Umbilical cord (tissue), 1 donor: ENCODE measurements at regions not wholly inside any gene's neighbourhood (a gene's known extent, or its start where the extent isn't known, plus 50 kb on each side); places are given as distances from the start of the nearest gene placed in this dataset.

ENCODE experiments used
- DNase-seq: peaks from one replicate; pipeline ENCODE4 v3.0.0-alpha.2; 2015; ENCODE audit warnings: low spot score

DNA sequence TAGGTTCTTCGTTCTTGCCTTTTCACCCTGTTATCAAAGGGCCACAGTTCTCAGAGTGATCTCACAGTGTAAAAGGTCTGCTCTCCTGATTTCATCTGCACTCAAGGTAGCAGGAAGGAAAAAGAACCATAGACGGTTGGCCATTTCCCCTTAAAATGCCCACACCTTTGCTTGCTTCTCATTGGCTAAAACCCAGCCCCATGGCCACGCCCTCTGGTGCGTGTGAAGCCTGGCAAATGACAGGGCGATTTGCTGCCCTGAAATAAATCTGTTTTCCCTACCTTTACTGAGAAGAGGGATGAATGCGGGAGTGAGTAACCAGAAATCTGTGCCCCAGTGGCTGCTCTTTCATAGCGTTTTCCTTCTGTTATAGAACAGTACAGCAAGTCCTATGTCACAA lies 269.3 kb downstream of the POU4F1 start:
- no peak for DNase-seq

DNA sequence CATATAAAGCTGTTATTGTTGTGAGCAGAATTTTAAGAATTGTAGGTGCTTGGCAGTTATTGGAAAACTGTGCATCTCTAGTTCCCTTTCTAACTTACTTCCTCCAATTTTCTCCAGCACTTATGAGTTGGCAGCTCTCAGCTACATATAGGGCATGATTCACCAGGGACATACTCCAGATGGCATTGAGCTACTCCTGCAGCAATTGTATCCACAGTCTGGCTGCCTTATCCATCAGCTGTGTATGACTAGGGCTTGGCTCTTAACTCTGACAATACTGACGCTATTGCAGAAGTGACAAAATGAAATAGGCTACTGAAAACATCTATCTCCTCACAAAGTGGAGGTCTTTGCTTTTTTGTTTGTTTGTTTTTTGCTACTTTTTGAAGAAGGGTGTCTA lies 276.7 kb downstream of the POU4F1 start:
- no peak for DNase-seq

DNA sequence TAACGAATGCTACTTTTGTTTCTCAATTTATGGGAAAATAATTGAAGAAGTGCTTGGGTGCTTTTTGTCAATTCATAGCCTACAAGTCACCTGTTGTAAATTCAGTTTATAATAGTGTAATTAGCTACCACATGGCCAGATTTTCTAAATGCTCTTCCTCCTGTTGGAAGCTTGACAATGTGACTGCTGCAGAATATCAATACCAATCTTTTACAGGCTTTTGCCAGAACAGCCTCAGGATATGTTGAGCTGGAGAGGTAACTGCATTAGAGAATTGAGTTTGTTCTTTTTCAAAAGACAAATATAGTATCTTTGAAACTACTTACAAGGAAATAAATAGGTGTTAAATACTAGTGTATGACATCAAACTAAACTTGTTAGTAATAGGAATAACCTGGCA lies 277.8 kb downstream of the POU4F1 start:
- DNase-seq, result no peak

DNA sequence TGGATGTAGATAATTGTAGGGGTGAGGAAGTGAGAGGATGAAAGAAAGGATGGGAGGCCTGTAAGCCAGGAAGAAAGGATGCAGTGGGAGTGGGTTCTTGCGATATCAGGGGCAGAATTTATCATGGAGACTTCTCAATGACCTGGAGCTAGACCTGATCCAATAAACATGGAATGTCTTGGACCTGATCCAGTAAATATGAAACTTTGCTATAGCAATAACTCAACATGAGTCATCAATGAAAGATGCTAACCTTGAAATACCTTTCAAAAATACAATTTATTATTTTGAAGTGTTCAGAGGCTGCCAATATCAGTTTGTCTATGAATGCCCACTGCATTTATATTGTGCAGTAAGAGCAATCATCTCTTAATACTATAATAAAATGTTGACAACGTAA lies 279.5 kb downstream of the POU4F1 start:
- DNase-seq, result no peak

DNA sequence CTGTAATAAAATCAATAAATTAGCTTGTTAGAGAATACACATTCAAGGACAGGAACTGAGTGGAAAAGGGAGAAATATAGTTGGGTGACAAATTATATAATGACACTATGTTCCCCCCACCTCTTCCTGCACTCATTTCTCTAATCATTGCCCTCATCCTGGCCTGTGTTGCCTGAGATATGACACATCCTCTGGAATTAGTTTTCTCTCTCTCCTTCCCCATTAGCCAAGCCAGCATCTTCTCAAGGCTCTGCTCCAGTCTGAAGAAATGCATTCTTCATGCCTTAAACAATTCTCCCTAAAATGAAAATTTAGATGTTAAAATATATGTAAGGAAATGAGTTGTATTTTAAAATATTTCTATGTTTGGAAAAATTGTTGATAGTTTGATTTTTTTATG lies 280.3 kb downstream of the POU4F1 start:
- no peak for DNase-seq

DNA sequence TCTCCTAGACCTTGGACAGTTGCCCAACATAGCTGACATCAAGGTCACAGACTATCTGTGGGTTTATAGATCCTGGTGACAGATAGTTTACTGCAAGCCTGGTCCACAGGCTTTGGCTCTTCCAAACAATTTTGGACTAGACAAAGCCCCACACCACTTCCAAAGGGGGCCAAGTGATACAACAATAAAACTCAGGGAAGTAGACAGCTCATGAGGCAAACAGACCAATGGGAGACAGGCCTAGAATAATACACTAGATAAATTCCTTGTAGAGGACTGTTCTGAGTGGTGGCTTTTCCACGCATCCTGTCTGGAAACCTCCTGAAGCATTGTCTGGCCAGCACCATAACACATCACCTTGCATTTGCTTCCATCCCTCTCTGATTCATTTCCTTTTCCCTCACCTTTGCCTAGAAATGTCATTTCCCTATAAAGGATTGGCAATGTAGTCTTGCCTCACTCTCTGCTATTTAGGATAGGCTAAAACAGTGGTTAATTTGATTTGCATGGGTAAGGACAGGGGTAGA lies 284.2 kb downstream of the POU4F1 start:
- DNase-seq, result no peak

DNA sequence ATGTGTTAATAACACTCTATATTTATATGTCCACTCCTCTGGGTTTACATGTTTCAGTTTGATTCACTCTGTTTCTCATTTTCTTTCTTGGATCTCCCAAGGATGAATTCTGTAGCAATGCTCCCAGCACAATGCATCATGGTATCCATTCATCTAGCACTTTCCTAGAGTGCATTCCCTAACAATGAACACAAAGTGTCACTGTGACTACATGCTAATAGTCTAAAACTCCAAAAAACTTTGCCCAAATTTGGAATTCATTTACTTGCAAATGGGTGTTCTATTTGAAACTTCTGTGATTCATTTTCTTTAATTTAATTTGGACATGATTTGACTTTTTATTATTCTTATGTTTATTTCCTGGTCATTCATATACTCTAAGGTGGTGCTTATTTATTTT lies 286.3 kb downstream of the POU4F1 start:
- DNase-seq, result peak; percentile 13

DNA sequence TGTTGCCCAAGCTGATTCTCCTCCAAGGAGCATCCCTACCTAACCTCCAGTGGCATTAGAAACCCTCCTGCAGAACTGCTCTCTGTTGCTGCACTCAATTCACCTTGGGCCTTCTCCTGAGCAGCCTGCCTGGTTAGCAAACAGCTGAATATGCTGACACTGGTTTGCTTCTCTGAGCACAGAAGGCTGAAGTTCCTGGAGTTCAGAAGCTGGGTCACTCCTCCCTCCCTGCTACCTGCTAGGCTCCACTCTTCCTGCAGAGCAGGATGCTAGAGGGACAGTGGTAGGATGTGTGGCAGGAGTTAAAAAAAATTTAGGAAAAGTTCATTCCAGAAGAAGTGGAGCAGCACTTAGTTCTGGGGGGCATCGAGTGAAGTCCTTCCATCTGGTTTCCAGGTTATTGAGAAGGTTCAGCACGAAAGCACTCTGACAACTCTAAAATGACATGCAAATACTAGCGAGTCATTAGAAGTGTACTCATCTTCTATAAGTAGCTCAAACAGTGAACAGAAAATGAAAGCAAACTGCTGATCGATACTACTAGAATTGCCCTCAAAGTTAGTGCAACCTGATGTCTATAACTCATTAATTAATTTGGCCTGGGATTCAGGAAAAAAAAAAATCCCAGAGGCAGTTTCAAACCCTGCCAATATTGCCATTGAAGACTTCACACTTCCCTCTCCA lies 293.7 kb downstream of the POU4F1 start:
- no peak for DNase-seq

DNA sequence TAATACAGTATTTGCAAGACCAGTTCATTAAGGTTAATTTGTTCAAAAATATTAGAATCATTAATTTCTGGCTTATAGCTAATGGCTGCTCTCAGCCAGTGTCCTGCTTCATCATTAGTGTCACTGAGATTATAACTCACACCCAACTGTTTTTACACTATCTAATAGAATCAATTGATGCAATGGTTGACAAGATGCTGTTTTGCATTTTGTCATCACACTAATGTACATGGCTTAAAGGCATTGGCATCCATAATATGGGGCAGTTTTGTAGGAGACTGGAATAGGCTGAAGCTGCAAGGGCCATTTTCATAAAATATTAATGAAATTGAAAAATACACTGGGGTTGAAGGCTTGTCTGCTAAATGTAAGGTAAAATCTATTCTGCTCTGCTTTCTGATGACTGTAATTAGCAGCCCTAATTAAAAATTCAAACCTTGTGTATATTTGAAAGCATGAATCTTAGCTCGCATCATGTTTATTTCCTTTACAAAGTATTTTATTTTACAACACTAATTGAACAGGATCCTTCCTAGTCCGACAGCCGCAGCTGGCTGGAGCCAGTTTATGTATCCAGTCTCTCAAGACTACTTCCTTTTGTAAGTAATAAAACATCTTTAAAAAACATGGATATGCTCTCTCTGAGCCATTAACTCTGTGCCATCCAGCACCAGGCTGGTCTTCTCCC lies 296.7 kb downstream of the POU4F1 start:
- DNase-seq, result no peak

DNA sequence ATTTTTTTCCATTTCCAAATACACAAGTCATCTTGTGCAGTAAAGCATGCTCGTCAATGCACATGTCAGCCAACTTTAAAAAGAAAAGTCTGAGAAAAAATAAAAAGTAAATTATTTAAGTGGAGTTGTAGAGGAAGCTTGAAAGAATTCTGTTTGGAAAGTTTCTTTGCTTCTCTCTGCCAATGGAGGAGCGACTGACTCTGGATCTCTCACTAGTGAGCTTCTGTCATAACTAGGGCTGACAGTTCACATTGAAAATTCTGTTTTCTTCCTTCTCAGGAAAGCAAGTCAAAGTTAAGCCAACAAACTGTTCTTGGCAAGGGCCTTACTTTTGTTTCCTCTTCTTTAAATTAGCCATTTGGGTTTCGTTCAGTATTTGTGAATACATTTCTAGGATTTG lies 298.2 kb downstream of the POU4F1 start:
- DNase-seq, result no peak

DNA sequence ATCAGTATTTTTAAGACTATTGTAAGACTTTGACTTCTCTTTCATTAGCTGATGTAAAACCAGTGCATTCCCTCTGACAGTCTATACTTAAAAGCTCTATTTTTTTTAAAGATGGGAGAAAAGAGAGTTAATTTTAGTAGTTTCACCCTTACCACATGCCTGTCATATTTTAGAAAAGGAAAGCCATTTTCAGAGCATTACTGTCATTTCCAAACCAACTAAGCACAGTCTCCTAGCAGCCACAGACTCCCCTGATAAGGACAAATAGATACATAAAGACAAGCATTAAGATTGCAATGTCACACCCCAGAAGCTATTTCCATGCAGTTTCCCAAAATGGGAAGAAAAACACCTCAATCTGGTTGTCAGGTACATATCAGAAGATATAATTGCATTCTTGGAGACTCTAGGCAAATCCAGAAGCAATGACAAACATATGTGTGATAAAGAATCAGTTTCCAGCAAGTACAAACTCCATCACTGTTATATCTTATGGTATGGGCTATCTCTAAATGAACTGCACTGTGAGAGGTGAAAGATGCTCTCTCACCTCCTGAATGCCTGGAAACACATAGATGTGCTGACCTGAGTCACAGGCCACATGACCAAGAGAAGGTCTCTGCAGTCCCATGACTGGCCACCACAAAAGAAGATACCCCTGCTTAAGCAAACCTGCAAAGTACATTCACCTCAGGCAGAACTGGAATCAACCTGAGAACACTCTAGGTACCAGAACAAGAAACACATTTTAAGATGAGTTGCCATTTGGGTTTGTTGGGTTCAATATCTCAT lies 303.3 kb downstream of the POU4F1 start:
- no peak for DNase-seq

DNA sequence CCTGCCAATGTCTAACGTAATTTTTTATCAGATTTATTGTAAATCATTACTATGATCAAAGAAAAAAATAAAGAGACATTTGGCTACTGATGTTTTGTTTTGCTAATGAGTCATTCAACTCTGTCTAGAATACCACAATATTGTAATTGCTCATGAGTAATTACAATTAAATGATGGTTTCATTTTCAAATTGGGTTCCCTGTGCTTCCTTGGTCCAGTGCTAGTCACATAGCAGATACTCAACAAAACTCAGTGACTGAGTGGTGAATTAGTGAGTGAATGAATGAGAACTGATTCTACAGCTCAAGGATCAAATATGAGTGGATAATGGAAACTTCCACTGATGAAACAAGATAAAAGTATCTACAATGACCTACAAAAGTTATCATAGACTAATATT lies 304.7 kb downstream of the POU4F1 start:
- no peak for DNase-seq

DNA sequence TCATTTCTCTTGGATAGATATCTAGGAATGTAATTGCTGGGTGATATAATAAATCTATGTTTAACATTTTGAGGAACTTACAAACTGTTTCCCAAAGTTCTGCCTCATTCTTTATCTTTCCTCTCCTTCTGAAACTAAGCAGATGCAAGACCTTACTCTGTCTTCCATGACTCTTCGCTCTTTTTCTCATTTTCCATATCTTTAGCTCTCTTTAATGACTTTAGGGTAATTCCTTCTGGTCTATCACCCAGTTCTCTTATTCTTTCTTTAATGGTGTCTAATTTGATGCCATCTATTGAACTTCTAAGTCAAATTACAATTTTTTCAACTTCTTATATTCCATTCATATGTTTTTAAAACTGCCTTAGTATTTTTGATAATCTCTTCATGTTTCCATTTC lies 316.6 kb downstream of the POU4F1 start:
- no peak for DNase-seq

DNA sequence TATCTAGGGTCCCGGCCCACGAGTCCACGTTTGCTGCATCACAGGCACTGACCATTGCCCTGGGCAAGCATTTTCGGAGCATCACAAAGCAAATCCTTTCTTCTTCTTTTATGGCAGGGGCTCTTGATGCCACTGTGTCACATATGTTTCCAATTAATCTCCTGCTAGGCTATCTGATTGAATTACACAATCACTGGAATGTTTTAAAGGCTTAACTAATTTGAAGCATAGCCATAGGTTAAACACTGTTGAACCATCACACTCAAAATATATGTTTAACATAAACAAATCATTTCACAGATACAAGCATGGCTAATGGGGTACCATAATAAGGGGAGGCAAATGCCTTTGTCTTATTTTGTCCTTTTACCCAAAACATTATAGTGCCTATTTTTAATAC lies 338.3 kb downstream of the POU4F1 start:
- no peak for DNase-seq

DNA sequence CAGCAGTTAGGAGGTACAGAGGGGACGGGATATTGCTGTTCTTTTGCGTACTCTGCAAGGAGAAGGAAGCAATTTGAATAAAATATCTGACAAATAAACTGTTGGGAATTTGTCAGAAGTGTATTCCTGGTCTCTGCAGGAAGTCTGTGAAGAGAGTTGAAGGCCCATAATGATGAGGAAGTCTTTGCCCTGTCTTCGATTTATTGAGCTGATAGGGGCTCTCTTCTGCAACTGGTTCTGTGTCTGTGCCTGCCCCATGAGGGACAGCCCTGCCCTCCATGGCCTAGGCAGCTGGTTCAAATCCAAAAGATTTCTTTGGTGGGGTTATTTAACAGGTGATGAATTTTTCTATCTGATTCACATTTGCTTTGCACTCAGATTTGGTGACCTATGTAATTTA lies 339.7 kb upstream of the EDNRB start:
- DNase-seq, result no peak

DNA sequence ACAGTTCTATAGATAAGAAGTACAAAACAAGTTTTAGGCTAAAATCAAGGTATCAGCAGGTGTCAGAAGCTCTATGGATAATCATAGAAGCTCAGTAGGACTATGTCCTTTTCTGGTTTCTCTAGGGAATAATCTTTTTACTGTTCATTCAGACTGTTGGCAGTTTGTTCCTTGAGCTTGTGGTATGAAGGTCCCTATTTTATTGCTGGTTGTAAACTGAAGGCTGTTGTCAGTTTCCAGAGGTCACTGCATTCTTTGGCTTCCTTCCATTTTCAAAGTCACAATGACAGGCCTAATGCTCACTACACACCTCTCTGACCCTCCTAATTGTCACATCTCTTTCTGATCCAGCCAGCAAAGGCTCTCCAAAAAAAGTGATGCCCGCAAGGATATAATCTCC lies 337.9 kb upstream of the EDNRB start:
- DNase-seq, result no peak

DNA sequence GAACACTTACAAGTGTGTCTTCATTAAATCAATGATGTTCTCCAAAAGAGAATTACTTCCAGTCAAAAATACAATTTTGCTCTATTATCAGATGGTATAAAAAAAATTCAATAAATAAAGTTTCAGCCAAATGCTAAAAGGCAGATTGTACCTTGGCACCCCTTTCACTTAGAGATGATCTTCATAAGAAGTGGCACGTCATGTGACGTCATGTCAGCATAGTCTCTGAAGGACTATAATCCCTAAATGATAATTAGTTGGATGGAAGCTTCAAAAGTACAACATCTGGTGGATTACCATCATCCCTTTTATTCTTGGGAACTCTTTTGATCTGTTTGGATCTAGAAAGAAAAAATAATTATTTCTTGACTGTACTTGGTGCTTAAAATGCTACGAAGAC lies 335.5 kb upstream of the EDNRB start:
- no peak for DNase-seq

DNA sequence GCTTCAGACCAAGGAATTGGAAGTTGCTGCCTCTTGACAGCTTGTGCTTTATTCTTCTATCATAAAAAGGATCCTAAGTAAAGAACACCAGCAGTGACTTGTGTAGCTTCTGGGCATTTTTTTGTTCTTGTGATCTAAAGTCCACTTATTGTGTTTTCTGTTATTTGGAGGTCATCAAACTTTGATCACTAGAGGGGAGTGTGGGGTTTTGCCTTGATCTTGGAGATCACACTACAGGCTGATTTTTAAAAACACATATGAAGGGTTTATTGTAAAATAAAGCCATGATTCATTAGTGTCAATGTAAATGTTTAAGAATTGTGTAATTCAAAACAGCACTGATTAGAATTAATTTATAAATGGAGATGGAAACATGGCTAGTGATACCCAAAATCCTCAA lies 328.7 kb upstream of the EDNRB start:
- no peak for DNase-seq

DNA sequence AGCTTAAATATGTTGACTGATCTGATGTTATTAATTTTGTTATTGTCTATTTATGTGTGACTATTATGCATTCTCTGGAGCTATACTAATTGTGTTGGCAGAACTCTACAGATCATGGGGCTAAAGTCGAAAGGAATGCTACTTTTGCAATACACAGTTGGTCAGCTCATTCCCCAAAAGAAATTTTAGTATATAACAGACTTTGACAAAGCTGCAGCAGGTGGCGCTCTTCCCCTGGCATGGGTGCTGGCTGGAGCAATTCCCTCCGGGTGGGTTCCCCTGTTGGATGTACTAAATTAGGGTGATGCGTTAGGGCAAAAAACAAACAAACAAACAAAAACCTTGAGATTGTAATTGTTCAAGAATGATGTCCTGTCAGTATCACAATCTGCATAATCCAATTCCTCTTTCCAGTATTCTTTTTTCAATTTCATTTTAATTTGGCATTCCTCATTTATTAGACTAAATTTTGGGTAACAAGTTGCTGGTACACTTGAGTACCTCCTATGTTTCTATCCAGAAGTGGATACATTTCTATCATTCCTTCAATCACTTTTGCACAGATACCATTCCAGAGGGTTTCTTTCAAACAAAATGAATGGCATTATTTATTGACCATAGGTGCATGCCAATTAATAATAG lies 322.8 kb upstream of the EDNRB start:
- peak; percentile 1 for DNase-seq

DNA sequence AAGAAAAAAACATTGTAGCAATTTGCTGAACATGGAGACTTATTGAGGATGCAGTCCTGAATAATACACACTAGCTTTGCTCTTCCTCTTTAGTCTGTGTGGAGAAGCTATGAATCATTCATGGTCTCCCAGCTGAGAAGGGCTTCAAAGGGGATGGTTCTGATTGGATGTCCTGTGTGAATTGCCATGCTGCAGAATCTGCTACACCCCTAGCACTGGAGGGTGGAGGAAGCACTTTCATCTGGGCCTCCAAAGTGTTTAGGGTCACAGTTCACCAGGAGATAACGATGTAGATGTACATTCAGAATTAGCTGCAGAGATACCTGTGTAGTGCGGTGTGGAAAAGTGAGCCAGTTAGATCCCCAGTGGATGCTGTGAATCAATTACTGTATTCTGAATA lies 321.1 kb upstream of the EDNRB start:
- no peak for DNase-seq

DNA sequence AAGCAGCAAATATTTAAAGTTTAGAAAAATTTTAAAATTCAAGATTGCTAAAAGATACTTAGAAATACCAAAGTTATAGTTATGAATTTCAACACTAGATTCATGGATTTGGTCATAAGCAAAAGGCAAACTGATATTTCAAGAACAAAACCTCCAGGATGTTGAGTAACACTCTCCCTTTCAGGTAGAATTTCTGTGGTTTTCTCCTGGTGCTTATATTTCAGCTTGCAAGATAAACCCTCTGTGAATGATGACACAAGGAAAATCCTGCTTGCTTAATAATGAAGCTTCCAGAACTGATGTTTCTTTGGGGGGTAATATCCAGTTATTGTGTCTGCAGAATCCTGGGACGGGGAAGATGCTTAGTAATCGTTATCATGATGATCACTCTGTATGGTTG lies 320.3 kb upstream of the EDNRB start:
- DNase-seq, result no peak

DNA sequence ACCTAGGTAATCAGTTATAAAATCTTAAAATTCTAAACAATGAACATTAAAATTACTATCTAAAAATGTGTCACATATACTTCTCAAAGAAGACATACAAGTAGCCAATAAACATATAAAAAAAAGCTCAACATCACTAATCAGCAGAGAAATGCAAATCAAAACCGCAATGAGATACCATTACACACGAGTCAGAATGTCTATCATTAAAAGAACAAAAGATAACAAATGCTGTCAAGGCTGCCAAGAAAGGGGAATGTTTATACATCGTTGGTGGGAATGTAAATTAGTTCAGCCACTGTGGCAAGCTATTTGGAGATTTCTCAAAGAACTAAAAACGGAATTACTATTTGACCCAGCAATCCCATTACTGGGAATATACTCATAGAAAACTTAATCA lies 310.3 kb upstream of the EDNRB start:
- DNase-seq, result no peak
